Keratinocyte (primary cell): ENCODE measurements at regions not wholly inside any gene's neighbourhood (a gene's known extent, or its start where the extent isn't known, plus 50 kb on each side); places are given as distances from the start of the nearest gene placed in this dataset.

Experiments used
- DNase-seq: peaks from one replicate; pipeline ENCODE4 v3.0.0-alpha.2; 2011; ENCODE audit warnings: low read depth, missing footprints, low spot score
- FAIRE-seq: peaks from 2 replicates; lab custom pipeline; 2011; peaks lifted over from hg19 to GRCh38; lab: Jason Lieb, UNC
- H2AFZ ChIP-seq: 2 replicates; pipeline ENCODE4 v1.6.0; 2012; ENCODE audit warnings: low read length, control low read depth, inconsistent platforms; ENCODE audit not compliant: control insufficient read depth
- H3K27ac ChIP-seq: 2 replicates; pipeline ENCODE4 v1.5.1; 2011; ENCODE audit warnings: low read length; ENCODE audit not compliant: control insufficient read depth, insufficient read depth
- H3K27me3 ChIP-seq: 3 replicates; pipeline ENCODE4 v1.6.0; 2011; ENCODE audit warnings: low read length; ENCODE audit not compliant: control insufficient read depth, insufficient read depth; ENCODE audit errors: extremely low read depth
- H3K36me3 ChIP-seq, 2 experiments: 2 replicates in 1 of 2; 3 replicates in 1 of 2; pipeline ENCODE4 v1.5.1; 2011; ENCODE audit warnings: low read length in 2 of 2, mild to moderate bottlenecking in 1 of 2; ENCODE audit not compliant: control insufficient read depth in 2 of 2, insufficient read depth in 2 of 2; ENCODE audit errors: extremely low read depth in 1 of 2
- H3K4me1 ChIP-seq: 3 replicates; pipeline ENCODE4 v1.5.1; 2011; ENCODE audit warnings: low read length; ENCODE audit not compliant: control insufficient read depth, insufficient read depth; ENCODE audit errors: extremely low read depth
- H3K4me2 ChIP-seq: 3 replicates; pipeline ENCODE4 v1.6.0; 2011; ENCODE audit warnings: low read depth, low read length; ENCODE audit not compliant: control insufficient read depth, insufficient read depth; ENCODE audit errors: extremely low read depth
- H3K4me3 ChIP-seq, 3 experiments: fragments of 200-600 bp in 1 of 3; sonication (generic) in 1 of 3; 2 replicates in 2 of 3; 3 replicates in 1 of 3; pipeline ENCODE4 v1.5.1; 2011 to 2016; ENCODE audit warnings: low read length in 3 of 3, mild to moderate bottlenecking in 3 of 3, control low read depth in 2 of 3, inconsistent platforms in 1 of 3, low read depth in 1 of 3, mixed read lengths in 1 of 3, mixed run types in 1 of 3, moderate library complexity in 1 of 3; ENCODE audit not compliant: control insufficient read depth in 2 of 3, insufficient read depth in 2 of 3; ENCODE audit errors: extremely low read depth in 1 of 3
- H3K79me2 ChIP-seq: 2 replicates; pipeline ENCODE4 v1.6.0; 2012; ENCODE audit warnings: low read length; ENCODE audit not compliant: control insufficient read depth, insufficient read depth
- H3K9ac ChIP-seq: 3 replicates; pipeline ENCODE4 v1.6.0; 2011; ENCODE audit warnings: low read length; ENCODE audit not compliant: control insufficient read depth, insufficient read depth; ENCODE audit errors: extremely low read depth
- H3K9me1 ChIP-seq: 3 replicates; pipeline ENCODE4 v1.6.0; 2011; ENCODE audit warnings: low read length; ENCODE audit not compliant: control insufficient read depth, insufficient read depth; ENCODE audit errors: extremely low read depth
- H3K9me3 ChIP-seq: 2 replicates; pipeline ENCODE4 v1.5.1; 2012; ENCODE audit warnings: low read depth, low read length; ENCODE audit not compliant: control insufficient read depth
- H4K20me1 ChIP-seq: 3 replicates; pipeline ENCODE4 v1.6.0; 2011; ENCODE audit warnings: low read length; ENCODE audit not compliant: control insufficient read depth, insufficient read depth; ENCODE audit errors: extremely low read depth
- EZH2 ChIP-seq: IDR thresholded peaks from one replicate; pipeline ENCODE4 v1.6.1; 2012; ENCODE audit warnings: inconsistent platforms, mild to moderate bottlenecking, low read length, moderate library complexity
- dilution Hi-C: fragments of 300-500 bp; cut with MboI; formaldehyde crosslinking; loops from one replicate; pipeline ENCODE4 v1.7.0; 2020; ENCODE audit warnings: low sequenced_read_pairs; ENCODE audit not compliant: extremely low pct_ligation_motif_present
- TF ChIP-seq, protein P1 (sequence below), 3 experiments: IDR thresholded peaks in 1 of 3; conservative IDR thresholded peaks in 1 of 3; optimal IDR thresholded peaks in 1 of 3; 2 replicates in 2 of 3; 3 replicates in 1 of 3; pipeline versions ENCODE3 to v1.5.1; 2011; ENCODE audit warnings: low read length in 3 of 3, mild to moderate bottlenecking in 3 of 3, moderate library complexity in 2 of 3, control low read depth in 1 of 3, inconsistent platforms in 1 of 3; ENCODE audit not compliant: insufficient read depth in 2 of 3; ENCODE audit errors: extremely low read depth in 1 of 3

DNA sequence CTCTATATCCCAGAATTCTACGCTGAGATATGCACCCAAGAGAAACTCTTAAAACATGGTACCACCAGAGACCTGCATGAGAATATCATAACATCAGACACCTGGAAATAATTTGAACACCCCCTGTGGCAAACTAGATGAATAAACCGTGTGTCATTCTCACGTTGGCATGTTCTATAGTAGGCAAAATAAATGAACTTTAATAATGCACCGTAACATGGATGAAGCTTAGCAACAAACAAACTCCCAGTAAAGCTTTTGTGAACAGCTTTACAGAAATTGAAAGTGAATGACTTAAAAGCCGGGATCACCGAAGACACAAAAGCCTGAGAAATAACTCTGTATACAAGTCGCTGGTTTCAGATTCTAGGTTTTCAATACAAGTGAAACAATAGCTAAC, 1166.8 kb upstream of the CITED2 start:
- Histone ChIP-seq H3K27ac (no peak overlapping the region), H3K79me2 (no peaks in the 10 kb centered on the region), H2AFZ (peak overlapping the region; percentile 31), H3K27me3 (no peaks in the 10 kb centered on the region), H3K36me3 (no peaks in the 10 kb centered on the region), H3K4me3 (no peak overlapping the region), H3K9ac (no peak overlapping the region), H3K9me3 (no peaks in the 10 kb centered on the region), H3K4me2 (no peak overlapping the region), H3K4me1 (peaks cover 22% of the 10 kb centered on the region), H4K20me1 (no peaks in the 10 kb centered on the region), H3K9me1 (no peaks in the 10 kb centered on the region)
- dilution Hi-C loops, result no loop called here
- FAIRE-seq (no peak), DNase-seq (no peak)
- TF ChIP-seq, protein P1, sequence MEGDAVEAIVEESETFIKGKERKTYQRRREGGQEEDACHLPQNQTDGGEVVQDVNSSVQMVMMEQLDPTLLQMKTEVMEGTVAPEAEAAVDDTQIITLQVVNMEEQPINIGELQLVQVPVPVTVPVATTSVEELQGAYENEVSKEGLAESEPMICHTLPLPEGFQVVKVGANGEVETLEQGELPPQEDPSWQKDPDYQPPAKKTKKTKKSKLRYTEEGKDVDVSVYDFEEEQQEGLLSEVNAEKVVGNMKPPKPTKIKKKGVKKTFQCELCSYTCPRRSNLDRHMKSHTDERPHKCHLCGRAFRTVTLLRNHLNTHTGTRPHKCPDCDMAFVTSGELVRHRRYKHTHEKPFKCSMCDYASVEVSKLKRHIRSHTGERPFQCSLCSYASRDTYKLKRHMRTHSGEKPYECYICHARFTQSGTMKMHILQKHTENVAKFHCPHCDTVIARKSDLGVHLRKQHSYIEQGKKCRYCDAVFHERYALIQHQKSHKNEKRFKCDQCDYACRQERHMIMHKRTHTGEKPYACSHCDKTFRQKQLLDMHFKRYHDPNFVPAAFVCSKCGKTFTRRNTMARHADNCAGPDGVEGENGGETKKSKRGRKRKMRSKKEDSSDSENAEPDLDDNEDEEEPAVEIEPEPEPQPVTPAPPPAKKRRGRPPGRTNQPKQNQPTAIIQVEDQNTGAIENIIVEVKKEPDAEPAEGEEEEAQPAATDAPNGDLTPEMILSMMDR (optimal IDR thresholded peaks at IDR 0.05 in 1 of 3, IDR thresholded peaks at IDR 0.05 in 1 of 3, conservative IDR thresholded peaks at IDR 0.05 in 1 of 3; ENCODE audit: extremely low read depth in 1 of 3, insufficient read depth in 2 of 3, low read length in 3 of 3), result no peak
- TF ChIP-seq EZH2, result no peak

DNA sequence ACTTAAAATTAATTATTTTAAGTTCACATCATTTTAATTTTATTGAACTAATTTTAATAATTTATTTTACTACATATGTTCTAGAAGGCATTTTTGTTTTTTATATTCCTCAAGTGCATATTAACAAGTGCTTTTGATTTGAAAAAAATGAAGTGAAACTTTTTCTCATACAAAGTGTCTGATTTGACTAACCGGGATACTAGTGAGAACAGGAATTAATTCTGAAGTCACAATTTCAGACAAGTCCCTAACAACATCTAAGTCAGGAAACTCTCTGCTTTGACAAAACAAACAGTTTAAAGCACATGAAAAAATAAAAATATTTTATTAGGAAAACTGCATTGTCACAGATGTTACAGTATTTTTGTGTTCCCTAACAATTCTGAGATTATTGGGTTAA, 1166.3 kb upstream of the CITED2 start:
- H3K79me2 ChIP-seq, result no peaks in the 10 kb centered on the region
- H3K27me3 ChIP-seq, result no peaks in the 10 kb centered on the region
- H3K4me1 ChIP-seq, result peaks cover 22% of the 10 kb centered on the region
- no peak overlapping the region for H3K4me2 ChIP-seq
- dilution Hi-C loops, result no loop called here
- H3K27ac ChIP-seq, result no peak overlapping the region
- no peaks in the 10 kb centered on the region for H3K9me3 ChIP-seq
- no peak overlapping the region for H3K9ac ChIP-seq
- H4K20me1 ChIP-seq, result no peaks in the 10 kb centered on the region
- H2AFZ ChIP-seq, result peak overlapping the region; percentile 10
- H3K4me3 ChIP-seq, result no peak overlapping the region
- FAIRE-seq (no peak), DNase-seq (no peak)
- no peaks in the 10 kb centered on the region for H3K36me3 ChIP-seq
- TF ChIP-seq EZH2, result no peak
- TF ChIP-seq, protein P1 (optimal IDR thresholded peaks at IDR 0.05 in 1 of 3, IDR thresholded peaks at IDR 0.05 in 1 of 3, conservative IDR thresholded peaks at IDR 0.05 in 1 of 3; ENCODE audit: extremely low read depth in 1 of 3, insufficient read depth in 2 of 3, low read length in 3 of 3), result no peak
- no peaks in the 10 kb centered on the region for H3K9me1 ChIP-seq
